ENCODE measurements at regions not wholly inside any gene's neighbourhood (a gene's known extent, or its start where the extent isn't known, plus 50 kb on each side); places are given as distances from the start of the nearest gene placed in this dataset.

DNA sequence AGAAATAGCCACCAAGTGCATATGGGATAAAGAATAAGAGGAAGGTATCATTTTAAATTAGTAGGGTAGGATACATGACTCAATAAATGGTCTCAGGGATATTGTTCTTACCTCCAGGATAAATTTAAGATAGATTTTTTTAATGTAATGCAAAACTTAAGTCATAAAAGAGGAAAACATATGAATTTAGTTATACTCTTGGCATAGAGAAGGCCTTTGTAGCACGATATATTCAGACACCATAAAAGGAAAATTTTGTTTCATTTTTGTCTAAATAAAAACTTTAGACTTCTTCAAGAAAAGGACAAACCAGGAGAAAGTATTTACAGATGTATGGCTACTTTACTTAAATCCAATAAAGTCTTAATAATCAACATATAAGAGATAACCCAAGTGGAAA is 78.5 kb upstream of the CAB39 start:
- TF ChIP-seq CTCF (tag by site-specific recombination; IDR thresholded peaks at IDR 0.05) (no peak), YY1 (tag by site-specific recombination; IDR thresholded peaks at IDR 0.05) (no peak), ZFP37 (tag by site-specific recombination; IDR thresholded peaks at IDR 0.05) (no peak), ZNF280D (tag by site-specific recombination; IDR thresholded peaks at IDR 0.05) (no peak), SETDB1 (IDR thresholded peaks at IDR 0.05; ENCODE audit: insufficient read length, low read length) (no peak), WT1 (tag by site-specific recombination; IDR thresholded peaks at IDR 0.05) (no peak), SP2 (tag by site-specific recombination; IDR thresholded peaks at IDR 0.05) (no peak), ZNF488 (tag by site-specific recombination; IDR thresholded peaks at IDR 0.05) (no peak), OVOL3 (tag by site-specific recombination; IDR thresholded peaks at IDR 0.05) (no peak)
- TF ChIP-seq, protein P1, sequence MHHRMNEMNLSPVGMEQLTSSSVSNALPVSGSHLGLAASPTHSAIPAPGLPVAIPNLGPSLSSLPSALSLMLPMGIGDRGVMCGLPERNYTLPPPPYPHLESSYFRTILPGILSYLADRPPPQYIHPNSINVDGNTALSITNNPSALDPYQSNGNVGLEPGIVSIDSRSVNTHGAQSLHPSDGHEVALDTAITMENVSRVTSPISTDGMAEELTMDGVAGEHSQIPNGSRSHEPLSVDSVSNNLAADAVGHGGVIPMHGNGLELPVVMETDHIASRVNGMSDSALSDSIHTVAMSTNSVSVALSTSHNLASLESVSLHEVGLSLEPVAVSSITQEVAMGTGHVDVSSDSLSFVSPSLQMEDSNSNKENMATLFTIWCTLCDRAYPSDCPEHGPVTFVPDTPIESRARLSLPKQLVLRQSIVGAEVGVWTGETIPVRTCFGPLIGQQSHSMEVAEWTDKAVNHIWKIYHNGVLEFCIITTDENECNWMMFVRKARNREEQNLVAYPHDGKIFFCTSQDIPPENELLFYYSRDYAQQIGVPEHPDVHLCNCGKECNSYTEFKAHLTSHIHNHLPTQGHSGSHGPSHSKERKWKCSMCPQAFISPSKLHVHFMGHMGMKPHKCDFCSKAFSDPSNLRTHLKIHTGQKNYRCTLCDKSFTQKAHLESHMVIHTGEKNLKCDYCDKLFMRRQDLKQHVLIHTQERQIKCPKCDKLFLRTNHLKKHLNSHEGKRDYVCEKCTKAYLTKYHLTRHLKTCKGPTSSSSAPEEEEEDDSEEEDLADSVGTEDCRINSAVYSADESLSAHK (tag by site-specific recombination; IDR thresholded peaks at IDR 0.05) = no peak
- TF ChIP-seq, protein P2, sequence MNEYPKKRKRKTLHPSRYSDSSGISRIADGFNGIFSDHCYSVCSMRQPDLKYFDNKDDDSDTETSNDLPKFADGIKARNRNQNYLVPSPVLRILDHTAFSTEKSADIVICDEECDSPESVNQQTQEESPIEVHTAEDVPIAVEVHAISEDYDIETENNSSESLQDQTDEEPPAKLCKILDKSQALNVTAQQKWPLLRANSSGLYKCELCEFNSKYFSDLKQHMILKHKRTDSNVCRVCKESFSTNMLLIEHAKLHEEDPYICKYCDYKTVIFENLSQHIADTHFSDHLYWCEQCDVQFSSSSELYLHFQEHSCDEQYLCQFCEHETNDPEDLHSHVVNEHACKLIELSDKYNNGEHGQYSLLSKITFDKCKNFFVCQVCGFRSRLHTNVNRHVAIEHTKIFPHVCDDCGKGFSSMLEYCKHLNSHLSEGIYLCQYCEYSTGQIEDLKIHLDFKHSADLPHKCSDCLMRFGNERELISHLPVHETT (tag by site-specific recombination; IDR thresholded peaks at IDR 0.05) = no peak

All from HEK293 (cell line).